DND-41 (cell line): ENCODE measurements at regions not wholly inside any gene's neighbourhood (a gene's known extent, or its start where the extent isn't known, plus 50 kb on each side); places are given as distances from the start of the nearest gene placed in this dataset.

ENCODE experiments used
- CTCF ChIP-seq: IDR thresholded peaks from 2 replicates; pipeline ENCODE4 v1.5.1; 2012; ENCODE audit warnings: borderline replicate concordance, low read length, moderate library complexity, mild to moderate bottlenecking; ENCODE audit not compliant: poor library complexity, severe bottlenecking; ENCODE audit errors: extremely low read depth
- EZH2 ChIP-seq: IDR thresholded peaks from 3 replicates; pipeline ENCODE4 v1.6.1; 2012; ENCODE audit warnings: borderline replicate concordance, low read depth, mild to moderate bottlenecking, moderate library complexity, low read length, inconsistent platforms; ENCODE audit not compliant: severe bottlenecking

GRCh38 chr3:161740421-161740820, 243.8 kb downstream of the OTOL1 start:
- TF ChIP-seq CTCF (no peak), EZH2 (no peak)
